22Rv1 (cell line): ENCODE measurements at regions not wholly inside any gene's neighbourhood (a gene's known extent, or its start where the extent isn't known, plus 50 kb on each side); places are given as distances from the start of the nearest gene placed in this dataset.

Source experiments
- CTCF ChIP-seq: fragments of 450-650 bp; IDR thresholded peaks from 2 replicates; pipeline ENCODE4 v1.5.1; 2017; ENCODE audit warnings: mild to moderate bottlenecking
- ZFX ChIP-seq: fragments of 450-650 bp; IDR thresholded peaks from 2 replicates; pipeline ENCODE4 v1.6.1; 2017; ENCODE audit warnings: antibody characterized with exemption, borderline replicate concordance

GRCh38 chr9:25603106-25603505 lies 75.1 kb downstream of the TUSC1 start:
- TF ChIP-seq CTCF (no peak), ZFX (no peak)
